NCI-H2107 (cell line): ENCODE measurements at regions not wholly inside any gene's neighbourhood (a gene's known extent, or its start where the extent isn't known, plus 50 kb on each side); places are given as distances from the start of the nearest gene placed in this dataset.
A peak's percentile ranks its signal among the peaks of the same experiment; 100 is the strongest.

Source experiments
- DNase-seq: peaks from one replicate; lab custom pipeline; 2025; lab: John Stamatoyannopoulos, UW

- DNase-seq = no peak
Measured at GRCh38 chr12:102781117-102781516, 135.9 kb downstream of the PAH start.

GRCh38 chr12:102776041-102776440 lies 141.0 kb downstream of the PAH start:
- DNase-seq = no peak

- DNase-seq = peak; percentile 18
Measured at GRCh38 chr12:102769323-102769916, 147.6 kb downstream of the PAH start.

- DNase-seq = no peak
Measured at GRCh38 chr12:102766961-102767360, 150.1 kb downstream of the PAH start.

GRCh38 chr12:102765736-102766135 lies 151.3 kb downstream of the PAH start:
- DNase-seq = no peak

GRCh38 chr12:102763471-102763870 lies 153.6 kb downstream of the PAH start:
- no peak for DNase-seq

- no peak for DNase-seq
Measured at GRCh38 chr12:102763061-102763460, 154.0 kb downstream of the PAH start.

- no peak for DNase-seq
Measured at GRCh38 chr12:102760322-102760721, 156.7 kb downstream of the PAH start.

GRCh38 chr12:102759466-102759865 lies 157.6 kb downstream of the PAH start:
- no peak for DNase-seq

GRCh38 chr12:102757882-102758226 lies 159.2 kb downstream of the PAH start:
- no peak for DNase-seq

- DNase-seq = no peak
Measured at GRCh38 chr12:102757154-102757881, 159.7 kb downstream of the PAH start.

- DNase-seq = no peak
Measured at GRCh38 chr12:102756530-102756929, 160.5 kb downstream of the PAH start.

- no peak for DNase-seq
Measured at GRCh38 chr12:102755266-102755665, 161.8 kb downstream of the PAH start.

GRCh38 chr12:102753802-102754201 lies 163.2 kb downstream of the PAH start:
- DNase-seq = no peak

GRCh38 chr12:102748704-102749103 lies 168.3 kb downstream of the PAH start:
- DNase-seq = no peak

GRCh38 chr12:102746963-102747362 lies 170.1 kb downstream of the PAH start:
- DNase-seq = no peak

GRCh38 chr12:102745971-102746600 lies 171.0 kb downstream of the PAH start:
- no peak for DNase-seq

- DNase-seq = no peak
Measured at GRCh38 chr12:102741196-102741595, 175.8 kb downstream of the PAH start.

GRCh38 chr12:102740141-102740955 lies 176.7 kb downstream of the PAH start:
- DNase-seq = no peak

- no peak for DNase-seq
Measured at GRCh38 chr12:102736328-102736727, 180.7 kb downstream of the PAH start.

- DNase-seq = no peak
Measured at GRCh38 chr12:102735104-102735503, 181.9 kb downstream of the PAH start.

- DNase-seq = no peak
Measured at GRCh38 chr12:102730996-102731395, 186.0 kb downstream of the PAH start.
